ENCODE measurements at regions not wholly inside any gene's neighbourhood (a gene's known extent, or its start where the extent isn't known, plus 50 kb on each side); places are given as distances from the start of the nearest gene placed in this dataset.

DNA sequence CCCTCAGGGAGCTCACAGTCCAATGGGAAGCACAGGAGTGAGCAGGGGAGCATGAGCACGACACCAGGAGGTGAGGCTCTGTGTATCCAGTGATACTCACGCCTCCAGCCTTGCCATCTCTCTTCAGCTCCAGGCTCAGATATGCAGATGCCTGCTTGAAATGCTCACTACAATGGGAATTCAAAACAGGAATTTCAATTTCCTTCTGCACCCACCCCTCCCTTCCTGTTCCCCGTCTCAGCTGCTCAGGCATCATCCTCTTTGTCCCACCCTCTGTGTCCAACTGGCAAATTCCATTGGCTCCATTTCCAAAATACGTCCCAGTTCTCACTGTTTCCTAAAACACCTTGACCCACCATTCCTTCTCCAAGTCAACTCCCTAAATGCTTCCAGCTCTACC, 58.9 kb downstream of the FBXO2 start:
- TF ChIP-seq, protein P1, sequence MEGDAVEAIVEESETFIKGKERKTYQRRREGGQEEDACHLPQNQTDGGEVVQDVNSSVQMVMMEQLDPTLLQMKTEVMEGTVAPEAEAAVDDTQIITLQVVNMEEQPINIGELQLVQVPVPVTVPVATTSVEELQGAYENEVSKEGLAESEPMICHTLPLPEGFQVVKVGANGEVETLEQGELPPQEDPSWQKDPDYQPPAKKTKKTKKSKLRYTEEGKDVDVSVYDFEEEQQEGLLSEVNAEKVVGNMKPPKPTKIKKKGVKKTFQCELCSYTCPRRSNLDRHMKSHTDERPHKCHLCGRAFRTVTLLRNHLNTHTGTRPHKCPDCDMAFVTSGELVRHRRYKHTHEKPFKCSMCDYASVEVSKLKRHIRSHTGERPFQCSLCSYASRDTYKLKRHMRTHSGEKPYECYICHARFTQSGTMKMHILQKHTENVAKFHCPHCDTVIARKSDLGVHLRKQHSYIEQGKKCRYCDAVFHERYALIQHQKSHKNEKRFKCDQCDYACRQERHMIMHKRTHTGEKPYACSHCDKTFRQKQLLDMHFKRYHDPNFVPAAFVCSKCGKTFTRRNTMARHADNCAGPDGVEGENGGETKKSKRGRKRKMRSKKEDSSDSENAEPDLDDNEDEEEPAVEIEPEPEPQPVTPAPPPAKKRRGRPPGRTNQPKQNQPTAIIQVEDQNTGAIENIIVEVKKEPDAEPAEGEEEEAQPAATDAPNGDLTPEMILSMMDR (conservative IDR thresholded peaks at IDR 0.05) = no peak
- no peak for TF ChIP-seq EZH2 (IDR thresholded peaks at IDR 0.05; ENCODE audit: low read depth)
